ENCODE measurements at regions not wholly inside any gene's neighbourhood (a gene's known extent, or its start where the extent isn't known, plus 50 kb on each side); places are given as distances from the start of the nearest gene placed in this dataset.

GRCh38 chrX:5054852-5055251 is 1173.8 kb downstream of the NLGN4X start:
- Mint-ChIP-seq H3K9me3 (peaks cover 10% of the 10 kb centered on the region), H3K36me3 (ENCODE audit: low read depth) (no peaks in the 10 kb centered on the region), H3K27ac (ENCODE audit: unreplicated experiment) (no peak overlapping the region), H3K4me3 (no peak overlapping the region), H3K27me3 (ENCODE audit: low read depth) (peaks cover 3% of the 10 kb centered on the region), H3K4me1 (no peaks in the 10 kb centered on the region)
- TF ChIP-seq CTCF (conservative IDR thresholded peaks at IDR 0.05) = no peak
- no peak for DNase-seq (ENCODE audit: low read depth, low spot score)

- H3K4me1 Mint-ChIP-seq = no peaks in the 10 kb centered on the region
- H3K27ac Mint-ChIP-seq (ENCODE audit: unreplicated experiment) = no peak overlapping the region
- no peaks in the 10 kb centered on the region for H3K36me3 Mint-ChIP-seq (ENCODE audit: low read depth)
Observed at GRCh38 chrX:5051831-5052491, 1176.7 kb downstream of the NLGN4X start.

GRCh38 chrX:5042563-5042962 is 1186.1 kb downstream of the NLGN4X start:
- H3K36me3 Mint-ChIP-seq (ENCODE audit: low read depth) = no peaks in the 10 kb centered on the region
- no peaks in the 10 kb centered on the region for H3K9me3 Mint-ChIP-seq
- H3K4me3 Mint-ChIP-seq = no peak overlapping the region
- no peaks in the 10 kb centered on the region for H3K27me3 Mint-ChIP-seq (ENCODE audit: low read depth)
- no peaks in the 10 kb centered on the region for H3K4me1 Mint-ChIP-seq
- no peak overlapping the region for H3K27ac Mint-ChIP-seq (ENCODE audit: unreplicated experiment)
- no peak for TF ChIP-seq CTCF (conservative IDR thresholded peaks at IDR 0.05)
- DNase-seq (ENCODE audit: low read depth, low spot score) = no peak

More at GRCh38 chrX:5051831-5052491, 1176.7 kb downstream of the NLGN4X start:
- TF ChIP-seq CTCF (conservative IDR thresholded peaks at IDR 0.05) = no peak
- Mint-ChIP-seq H3K9me3 (peaks cover 10% of the 10 kb centered on the region), H3K27me3 (ENCODE audit: low read depth) (peaks cover 3% of the 10 kb centered on the region), H3K4me3 (no peak overlapping the region)
- DNase-seq (ENCODE audit: low read depth, low spot score) = no peak

- TF ChIP-seq CTCF (conservative IDR thresholded peaks at IDR 0.05) = no peak
- H3K4me3 Mint-ChIP-seq = no peak overlapping the region
- H3K36me3 Mint-ChIP-seq (ENCODE audit: low read depth) = peaks cover 5% of the 10 kb centered on the region
- H3K27ac Mint-ChIP-seq (ENCODE audit: unreplicated experiment) = no peak overlapping the region
- no peaks in the 10 kb centered on the region for H3K4me1 Mint-ChIP-seq
- peaks cover 7% of the 10 kb centered on the region for H3K9me3 Mint-ChIP-seq
- no peak for DNase-seq (ENCODE audit: low read depth, low spot score)
- no peaks in the 10 kb centered on the region for H3K27me3 Mint-ChIP-seq (ENCODE audit: low read depth)
Observed at GRCh38 chrX:5031792-5032191, 1196.9 kb downstream of the NLGN4X start.

- Mint-ChIP-seq H3K4me3 (no peak overlapping the region), H3K27me3 (ENCODE audit: low read depth) (no peaks in the 10 kb centered on the region), H3K9me3 (peaks cover 14% of the 10 kb centered on the region), H3K36me3 (ENCODE audit: low read depth) (no peaks in the 10 kb centered on the region), H3K4me1 (no peaks in the 10 kb centered on the region), H3K27ac (ENCODE audit: unreplicated experiment) (no peak overlapping the region)
- TF ChIP-seq CTCF (conservative IDR thresholded peaks at IDR 0.05) = no peak
- DNase-seq (ENCODE audit: low read depth, low spot score) = no peak
Observed at GRCh38 chrX:5015451-5015850, 1213.2 kb downstream of the NLGN4X start.

Measured in neural crest cell (in vitro differentiated cells).